H7 (cell line): ENCODE measurements at regions not wholly inside any gene's neighbourhood (a gene's known extent, or its start where the extent isn't known, plus 50 kb on each side); places are given as distances from the start of the nearest gene placed in this dataset.

Experiments
- DNase-seq: peaks from one replicate; pipeline ENCODE4 v3.0.0; 2012
- H3K27me3 ChIP-seq: 2 replicates; pipeline ENCODE4 v1.6.0; 2011; ENCODE audit warnings: mild to moderate bottlenecking, low read length; ENCODE audit not compliant: control insufficient read depth, insufficient read depth
- H3K36me3 ChIP-seq: replicated peaks from 2 replicates; pipeline ENCODE4 v1.5.1; 2011; ENCODE audit warnings: low read length; ENCODE audit not compliant: control insufficient read depth, insufficient read depth
- H3K4me3 ChIP-seq: 2 replicates; pipeline ENCODE4 v1.5.1; 2011; ENCODE audit warnings: low read depth, mild to moderate bottlenecking, control low read depth, low read length, moderate library complexity; ENCODE audit not compliant: insufficient read depth

DNA sequence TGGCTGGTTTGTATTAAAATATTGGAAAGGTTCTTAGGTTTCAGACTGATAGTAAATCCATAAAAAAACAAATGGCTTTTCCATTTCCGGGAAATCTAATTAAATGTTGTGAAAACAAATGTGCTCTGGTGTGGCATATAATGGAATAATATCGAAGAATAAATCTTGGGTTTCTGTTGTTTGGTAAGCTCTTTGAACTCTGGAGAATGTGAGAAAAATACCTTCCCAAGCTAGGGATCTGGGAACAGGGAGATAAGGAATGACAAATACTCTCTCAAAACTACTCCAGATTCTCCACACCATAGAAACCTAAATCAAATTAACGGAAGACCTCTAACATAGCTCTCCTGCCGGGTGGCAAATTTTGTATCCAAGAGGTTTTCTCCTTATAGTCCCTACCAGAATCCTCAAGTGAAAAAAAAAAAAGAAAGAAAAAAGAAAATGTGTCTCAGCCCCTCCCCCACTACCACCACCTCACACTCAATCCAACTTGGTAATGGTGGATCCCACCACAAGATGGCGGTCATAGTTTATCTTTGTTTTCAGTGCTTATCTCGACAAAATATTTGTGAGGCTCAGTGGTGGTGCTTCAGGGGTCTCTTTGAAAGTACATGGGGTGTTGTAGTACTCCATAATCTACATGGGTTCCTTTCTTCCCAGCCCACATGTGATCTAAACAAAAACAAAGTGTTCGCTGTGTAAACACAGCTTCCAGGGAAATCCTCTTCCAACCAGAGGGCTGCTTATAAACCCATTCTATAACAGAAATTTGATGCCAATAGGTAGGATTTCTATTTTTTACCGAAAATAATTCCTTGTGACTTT, 54.5 kb upstream of the FST start:
- Histone ChIP-seq H3K36me3 (no peaks in the 10 kb centered on the region), H3K27me3 (no peaks in the 10 kb centered on the region), H3K4me3 (no peak overlapping the region)
- peak; percentile 57 for DNase-seq

DNA sequence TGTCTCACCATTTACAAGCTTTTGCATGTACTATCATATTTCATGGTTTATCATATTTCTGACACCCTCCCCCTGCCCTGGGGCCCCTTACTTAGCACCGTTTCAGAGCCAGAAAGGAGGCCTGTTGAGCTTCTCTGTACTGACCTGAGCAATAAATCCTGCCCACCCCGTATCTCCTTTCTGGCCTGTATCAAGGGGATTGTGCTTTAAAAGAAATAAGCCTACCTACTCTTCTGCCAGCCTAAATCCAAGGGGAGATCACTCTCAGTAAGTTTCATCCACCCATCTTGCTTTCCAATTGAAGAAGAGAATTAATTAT, 54.0 kb upstream of the FST start:
- Histone ChIP-seq H3K27me3 (no peaks in the 10 kb centered on the region), H3K36me3 (no peaks in the 10 kb centered on the region), H3K4me3 (no peak overlapping the region)
- no peak for DNase-seq

DNA sequence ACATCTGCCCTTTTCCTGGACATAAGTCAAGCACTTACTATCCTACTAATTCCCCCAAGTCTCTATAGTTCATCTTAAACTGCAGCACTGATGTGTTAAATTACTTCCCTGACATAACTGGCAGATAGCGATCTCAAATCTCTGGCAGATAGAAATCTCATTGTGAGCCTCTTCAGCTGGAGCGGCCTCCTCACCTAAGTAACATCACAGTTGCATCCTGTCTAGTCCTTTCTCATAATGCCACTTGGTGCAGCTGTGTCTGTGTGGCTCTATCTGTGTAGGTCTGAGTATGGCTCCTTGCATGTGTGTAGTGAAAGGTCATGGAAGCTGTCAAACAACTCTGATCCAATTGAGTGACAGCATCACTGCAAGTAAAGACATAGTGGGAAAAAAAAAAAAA, 53.6 kb upstream of the FST start:
- no peak for DNase-seq
- no peaks in the 10 kb centered on the region for H3K27me3 ChIP-seq
- H3K4me3 ChIP-seq: no peak overlapping the region
- no peaks in the 10 kb centered on the region for H3K36me3 ChIP-seq

DNA sequence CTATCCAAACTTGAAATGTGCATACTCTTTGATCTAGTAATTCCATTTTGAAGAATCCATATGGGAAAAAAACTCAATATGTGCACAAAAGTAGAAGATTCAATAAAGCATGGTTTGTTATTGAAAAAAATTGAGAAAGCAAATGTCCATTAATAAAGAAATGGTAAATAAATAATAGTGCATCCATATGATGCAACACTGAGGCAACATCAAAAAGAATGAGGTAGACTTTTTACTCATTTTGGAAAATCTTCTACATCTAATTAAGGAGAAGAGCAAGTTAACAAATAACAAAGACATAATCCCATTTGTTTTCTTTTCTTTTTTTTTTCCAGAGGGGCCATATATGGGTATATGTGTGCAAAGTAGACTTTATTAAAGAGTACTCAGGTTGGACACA, 52.5 kb upstream of the FST start:
- H3K4me3 ChIP-seq: no peak overlapping the region
- H3K36me3 ChIP-seq: no peaks in the 10 kb centered on the region
- H3K27me3 ChIP-seq: no peaks in the 10 kb centered on the region
- no peak for DNase-seq

DNA sequence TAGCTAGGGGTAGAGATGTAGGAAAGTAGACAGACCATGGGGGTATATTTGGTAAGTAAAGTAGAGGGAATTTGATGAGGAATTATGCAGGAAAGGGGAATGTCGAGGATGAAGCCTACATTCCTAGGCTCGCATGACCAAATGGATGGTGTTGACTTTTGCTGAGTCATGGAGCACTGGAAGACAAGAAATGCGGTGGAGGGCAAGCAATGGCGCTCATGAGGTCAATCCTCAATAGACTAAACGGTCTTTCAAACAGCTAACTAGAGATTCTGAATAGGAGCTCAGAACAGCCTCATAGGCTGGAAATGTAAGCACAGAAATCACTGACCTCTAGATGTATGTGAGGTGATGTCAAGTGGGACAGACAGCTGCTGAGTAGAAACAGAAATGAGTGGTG, 50.7 kb upstream of the FST start:
- H3K4me3 ChIP-seq: no peak overlapping the region
- H3K27me3 ChIP-seq: no peaks in the 10 kb centered on the region
- no peaks in the 10 kb centered on the region for H3K36me3 ChIP-seq
- DNase-seq: no peak

DNA sequence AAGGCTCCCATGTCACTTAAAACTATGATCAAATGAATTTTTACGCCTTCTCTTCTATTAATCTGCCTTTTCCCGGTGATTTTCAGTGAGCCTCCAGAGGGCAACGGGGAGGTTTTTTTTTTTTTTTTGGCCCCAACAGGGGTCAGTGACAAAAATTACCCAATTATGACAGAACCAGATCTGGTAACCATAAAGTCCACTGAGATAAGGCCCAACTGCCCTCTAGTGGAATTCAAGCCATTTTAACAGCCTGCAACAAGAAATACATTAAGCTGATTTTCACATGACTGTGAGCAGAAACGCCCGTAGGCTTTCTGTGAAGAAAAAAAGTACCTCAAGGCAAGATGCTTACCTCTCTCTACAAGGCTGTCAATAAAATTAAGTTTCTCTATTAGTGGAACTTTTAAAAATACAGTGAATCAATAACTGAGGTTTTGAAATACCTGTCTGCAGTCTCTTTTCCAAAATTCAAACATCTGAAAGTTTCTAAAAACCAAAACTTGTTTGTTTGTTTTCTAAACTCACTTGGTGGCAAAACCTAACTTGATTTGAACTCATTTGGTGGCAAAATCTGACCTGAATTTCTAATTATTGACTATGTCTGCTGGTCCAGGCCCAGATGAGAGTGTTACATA, 49.7 kb upstream of the FST start:
- Histone ChIP-seq H3K27me3 (no peaks in the 10 kb centered on the region), H3K36me3 (no peaks in the 10 kb centered on the region), H3K4me3 (no peak overlapping the region)
- no peak for DNase-seq
